ENCODE measurements at regions not wholly inside any gene's neighbourhood (a gene's known extent, or its start where the extent isn't known, plus 50 kb on each side); places are given as distances from the start of the nearest gene placed in this dataset.

- Histone ChIP-seq H3K4me3 (no peak overlapping the region), H3K27ac (no peak overlapping the region), H3K36me3 (no peaks in the 10 kb centered on the region), H3K4me1 (no peaks in the 10 kb centered on the region), H3K27me3 (no peaks in the 10 kb centered on the region), H3K9me3 (no peaks in the 10 kb centered on the region)
- TF ChIP-seq POLR2A (IDR thresholded peaks at IDR 0.05) = no peak
- no peak for TF ChIP-seq CTCF (IDR thresholded peaks at IDR 0.05)
- DNase-seq = no peak
These were observed 352.6 kb upstream of the NWD2 start for GRCh38 chr4:36891971-36892370.

- TF ChIP-seq CTCF (IDR thresholded peaks at IDR 0.05) = no peak
- no peak for TF ChIP-seq POLR2A (IDR thresholded peaks at IDR 0.05)
- no peak overlapping the region for H3K4me3 ChIP-seq
- no peak for DNase-seq
- H3K36me3 ChIP-seq = no peaks in the 10 kb centered on the region
- no peaks in the 10 kb centered on the region for H3K9me3 ChIP-seq
- H3K4me1 ChIP-seq = no peaks in the 10 kb centered on the region
- H3K27ac ChIP-seq = no peak overlapping the region
- no peaks in the 10 kb centered on the region for H3K27me3 ChIP-seq
These were observed 344.0 kb upstream of the NWD2 start for GRCh38 chr4:36900446-36900987.

GRCh38 chr4:36904823-36905222 is 339.7 kb upstream of the NWD2 start:
- Histone ChIP-seq H3K4me3 (no peak overlapping the region), H3K27me3 (no peaks in the 10 kb centered on the region), H3K36me3 (no peaks in the 10 kb centered on the region), H3K9me3 (no peaks in the 10 kb centered on the region), H3K4me1 (no peaks in the 10 kb centered on the region), H3K27ac (no peak overlapping the region)
- no peak for DNase-seq
- TF ChIP-seq POLR2A (IDR thresholded peaks at IDR 0.05) (no peak), CTCF (IDR thresholded peaks at IDR 0.05) (no peak)

GRCh38 chr4:36914106-36914505 is 330.4 kb upstream of the NWD2 start:
- Histone ChIP-seq H3K27me3 (no peaks in the 10 kb centered on the region), H3K27ac (no peak overlapping the region), H3K9me3 (no peaks in the 10 kb centered on the region), H3K36me3 (no peaks in the 10 kb centered on the region), H3K4me3 (no peak overlapping the region), H3K4me1 (no peaks in the 10 kb centered on the region)
- DNase-seq = no peak
- TF ChIP-seq POLR2A (IDR thresholded peaks at IDR 0.05) (no peak), CTCF (IDR thresholded peaks at IDR 0.05) (no peak)

- H3K4me3 ChIP-seq = no peak overlapping the region
- no peaks in the 10 kb centered on the region for H3K27me3 ChIP-seq
- TF ChIP-seq POLR2A (IDR thresholded peaks at IDR 0.05) (no peak), CTCF (IDR thresholded peaks at IDR 0.05) (no peak)
- H3K9me3 ChIP-seq = no peaks in the 10 kb centered on the region
- no peak for DNase-seq
- H3K36me3 ChIP-seq = no peaks in the 10 kb centered on the region
- H3K4me1 ChIP-seq = no peaks in the 10 kb centered on the region
- no peak overlapping the region for H3K27ac ChIP-seq
These were observed 328.8 kb upstream of the NWD2 start for GRCh38 chr4:36915717-36916116.

GRCh38 chr4:36917413-36917812 is 327.1 kb upstream of the NWD2 start:
- no peaks in the 10 kb centered on the region for H3K36me3 ChIP-seq
- no peak overlapping the region for H3K4me3 ChIP-seq
- no peak overlapping the region for H3K27ac ChIP-seq
- TF ChIP-seq POLR2A (IDR thresholded peaks at IDR 0.05) = no peak
- TF ChIP-seq CTCF (IDR thresholded peaks at IDR 0.05) = no peak
- no peaks in the 10 kb centered on the region for H3K4me1 ChIP-seq
- no peaks in the 10 kb centered on the region for H3K9me3 ChIP-seq
- no peak for DNase-seq
- no peaks in the 10 kb centered on the region for H3K27me3 ChIP-seq
